ENCODE measurements at regions not wholly inside any gene's neighbourhood (a gene's known extent, or its start where the extent isn't known, plus 50 kb on each side); places are given as distances from the start of the nearest gene placed in this dataset.

DNA sequence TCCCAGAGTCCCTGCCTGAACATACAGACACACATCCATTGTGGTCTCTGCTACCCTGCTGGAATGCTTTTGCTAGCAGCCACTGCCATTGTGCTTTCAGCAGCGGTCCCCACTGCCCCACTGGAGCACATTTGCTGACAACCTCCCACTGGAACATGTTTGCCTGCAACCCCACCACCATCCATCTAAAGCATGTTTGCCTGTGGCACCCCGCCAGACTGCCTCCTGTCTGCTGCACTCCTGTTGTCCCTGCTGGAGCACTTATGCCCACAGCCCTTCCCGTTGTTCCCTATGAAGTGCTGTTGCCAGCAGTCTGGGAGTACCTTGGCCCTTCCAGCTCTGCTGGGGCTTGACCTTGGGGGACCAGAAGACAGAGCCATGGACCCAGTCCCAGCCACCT, 136.3 kb downstream of the ARL5B start:
- Histone ChIP-seq H3K79me2 (ENCODE audit: control insufficient read depth, insufficient read depth, low read length) (no peaks in the 10 kb centered on the region), H3K4me3 (replicated peaks in 1 of 3; ENCODE audit: insufficient read depth in 1 of 3, low read depth in 1 of 3, low read length in 3 of 3) (no peak overlapping the region), H3K9ac (replicated peaks; ENCODE audit: extremely low read depth, insufficient read depth, low read length) (no peak overlapping the region), H3K4me1 (ENCODE audit: control insufficient read depth, extremely low read depth, insufficient read depth, low read length) (no peaks in the 10 kb centered on the region), H2AFZ (ENCODE audit: low read depth, low read length) (no peak overlapping the region), H3K27me3 (ENCODE audit: control insufficient read depth in 2 of 2, insufficient read depth in 2 of 2, low read length in 2 of 2) (no peaks in the 10 kb centered on the region), H4K20me1 (replicated peaks; ENCODE audit: control insufficient read depth, extremely low read depth, insufficient read depth, low read length) (no peaks in the 10 kb centered on the region), H3K9me3 (replicated peaks; ENCODE audit: control insufficient read depth, insufficient read depth, low read length) (peaks cover 7% of the 10 kb centered on the region), H3K27ac (ENCODE audit: insufficient read depth, low read depth, low read length) (no peak overlapping the region), H3K4me2 (ENCODE audit: insufficient read depth, low read length) (no peak overlapping the region), H3K36me3 (ENCODE audit: control insufficient read depth in 2 of 2, extremely low read depth in 1 of 2, insufficient read depth in 2 of 2, low read length in 2 of 2) (no peaks in the 10 kb centered on the region), H3K9me1 (replicated peaks; ENCODE audit: control insufficient read depth, extremely low read depth, insufficient read depth, low read length) (no peaks in the 10 kb centered on the region)
- no peak for DNase-seq (ENCODE audit: low read depth, low spot score)
- no peak for TF ChIP-seq FOS (IDR thresholded peaks at IDR 0.05; ENCODE audit: borderline replicate concordance, insufficient read depth, low read length)
- TF ChIP-seq, protein P1, sequence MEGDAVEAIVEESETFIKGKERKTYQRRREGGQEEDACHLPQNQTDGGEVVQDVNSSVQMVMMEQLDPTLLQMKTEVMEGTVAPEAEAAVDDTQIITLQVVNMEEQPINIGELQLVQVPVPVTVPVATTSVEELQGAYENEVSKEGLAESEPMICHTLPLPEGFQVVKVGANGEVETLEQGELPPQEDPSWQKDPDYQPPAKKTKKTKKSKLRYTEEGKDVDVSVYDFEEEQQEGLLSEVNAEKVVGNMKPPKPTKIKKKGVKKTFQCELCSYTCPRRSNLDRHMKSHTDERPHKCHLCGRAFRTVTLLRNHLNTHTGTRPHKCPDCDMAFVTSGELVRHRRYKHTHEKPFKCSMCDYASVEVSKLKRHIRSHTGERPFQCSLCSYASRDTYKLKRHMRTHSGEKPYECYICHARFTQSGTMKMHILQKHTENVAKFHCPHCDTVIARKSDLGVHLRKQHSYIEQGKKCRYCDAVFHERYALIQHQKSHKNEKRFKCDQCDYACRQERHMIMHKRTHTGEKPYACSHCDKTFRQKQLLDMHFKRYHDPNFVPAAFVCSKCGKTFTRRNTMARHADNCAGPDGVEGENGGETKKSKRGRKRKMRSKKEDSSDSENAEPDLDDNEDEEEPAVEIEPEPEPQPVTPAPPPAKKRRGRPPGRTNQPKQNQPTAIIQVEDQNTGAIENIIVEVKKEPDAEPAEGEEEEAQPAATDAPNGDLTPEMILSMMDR (IDR thresholded peaks at IDR 0.05; ENCODE audit: extremely low read depth in 1 of 2, insufficient read depth in 1 of 2, low read depth in 1 of 2, low read length in 2 of 2): no peak
- TF ChIP-seq MYC (IDR thresholded peaks at IDR 0.05; ENCODE audit: low read depth, low read length): no peak
- TF ChIP-seq, protein P2, sequence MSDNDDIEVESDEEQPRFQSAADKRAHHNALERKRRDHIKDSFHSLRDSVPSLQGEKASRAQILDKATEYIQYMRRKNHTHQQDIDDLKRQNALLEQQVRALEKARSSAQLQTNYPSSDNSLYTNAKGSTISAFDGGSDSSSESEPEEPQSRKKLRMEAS (IDR thresholded peaks at IDR 0.05; ENCODE audit: insufficient read depth, insufficient read length): no peak
- TF ChIP-seq POLR2A (IDR thresholded peaks at IDR 0.05; ENCODE audit: low read depth, low read length): no peak
- ChIA-PET POLR2A (no interaction called here), CTCF (no interaction called here)
- intact Hi-C loops (cut with micrococcal nuclease): no loop called here
- no peak for FAIRE-seq
- dilution Hi-C loops (cut with MboI; ENCODE audit: extremely low pct_ligation_motif_present, low sequenced_read_pairs): no loop called here
- no TSS peak for BruUV-seq (replicated peaks)

DNA sequence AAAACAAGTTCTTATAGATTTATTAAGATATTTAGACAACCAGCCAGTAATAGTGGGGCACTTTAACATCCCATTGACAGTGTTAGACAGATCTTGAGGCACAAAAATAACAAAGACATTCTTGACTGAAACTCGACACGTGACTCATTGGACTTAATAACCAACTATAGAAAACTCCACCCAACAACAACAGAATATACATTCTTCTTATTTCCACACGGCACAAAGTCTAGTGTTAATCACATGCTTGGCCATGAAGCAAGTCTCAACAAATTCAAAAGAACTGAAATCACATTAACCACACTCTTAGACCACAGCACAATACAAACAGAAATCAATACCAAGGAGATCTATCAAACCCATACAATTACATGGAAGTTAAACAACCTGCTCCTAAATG, 138.1 kb downstream of the ARL5B start:
- no peak for FAIRE-seq
- DNase-seq (ENCODE audit: low read depth, low spot score): no peak
- Histone ChIP-seq H3K27ac (ENCODE audit: insufficient read depth, low read depth, low read length) (no peak overlapping the region), H3K79me2 (ENCODE audit: control insufficient read depth, insufficient read depth, low read length) (no peaks in the 10 kb centered on the region), H3K27me3 (ENCODE audit: control insufficient read depth in 2 of 2, insufficient read depth in 2 of 2, low read length in 2 of 2) (no peaks in the 10 kb centered on the region), H3K36me3 (ENCODE audit: control insufficient read depth in 2 of 2, extremely low read depth in 1 of 2, insufficient read depth in 2 of 2, low read length in 2 of 2) (no peaks in the 10 kb centered on the region), H3K9me3 (replicated peaks; ENCODE audit: control insufficient read depth, insufficient read depth, low read length) (peaks cover 7% of the 10 kb centered on the region), H3K4me3 (replicated peaks in 1 of 3; ENCODE audit: insufficient read depth in 1 of 3, low read depth in 1 of 3, low read length in 3 of 3) (no peak overlapping the region), H3K9ac (replicated peaks; ENCODE audit: extremely low read depth, insufficient read depth, low read length) (no peak overlapping the region), H3K4me1 (ENCODE audit: control insufficient read depth, extremely low read depth, insufficient read depth, low read length) (no peaks in the 10 kb centered on the region), H3K4me2 (ENCODE audit: insufficient read depth, low read length) (no peak overlapping the region), H2AFZ (ENCODE audit: low read depth, low read length) (no peak overlapping the region), H3K9me1 (replicated peaks; ENCODE audit: control insufficient read depth, extremely low read depth, insufficient read depth, low read length) (no peaks in the 10 kb centered on the region), H4K20me1 (replicated peaks; ENCODE audit: control insufficient read depth, extremely low read depth, insufficient read depth, low read length) (no peaks in the 10 kb centered on the region)
- intact Hi-C loops (cut with micrococcal nuclease) (no loop called here), dilution Hi-C loops (cut with MboI; ENCODE audit: extremely low pct_ligation_motif_present, low sequenced_read_pairs) (no loop called here)
- ChIA-PET CTCF (no interaction called here), POLR2A (no interaction called here)
- no peak for TF ChIP-seq FOS (IDR thresholded peaks at IDR 0.05; ENCODE audit: borderline replicate concordance, insufficient read depth, low read length)
- TF ChIP-seq JUN (IDR thresholded peaks at IDR 0.05; ENCODE audit: borderline replicate concordance, insufficient read depth, insufficient read length, low read depth): no peak
- TF ChIP-seq EZH2 (IDR thresholded peaks at IDR 0.05; ENCODE audit: borderline replicate concordance, low read depth, low read length, severe bottlenecking): no peak
- no peak for TF ChIP-seq GATA2 (IDR thresholded peaks at IDR 0.05; ENCODE audit: insufficient read depth, insufficient read length, low read depth, low read length)
- TF ChIP-seq POLR2AphosphoS5 (IDR thresholded peaks at IDR 0.05; ENCODE audit: insufficient read depth, low read depth, low read length): no peak
- TF ChIP-seq POLR2A (IDR thresholded peaks at IDR 0.05; ENCODE audit: low read depth, low read length): no peak
- TF ChIP-seq, protein P1 (IDR thresholded peaks at IDR 0.05; ENCODE audit: extremely low read depth in 1 of 2, insufficient read depth in 1 of 2, low read depth in 1 of 2, low read length in 2 of 2): no peak
- TF ChIP-seq, protein P2 (IDR thresholded peaks at IDR 0.05; ENCODE audit: insufficient read depth, insufficient read length): no peak
- BruUV-seq (replicated peaks): no TSS peak
